HCT116 (cell line): ENCODE measurements at regions not wholly inside any gene's neighbourhood (a gene's known extent, or its start where the extent isn't known, plus 50 kb on each side); places are given as distances from the start of the nearest gene placed in this dataset.

Experiments used
- ATAC-seq: fragments of 200-7000 bp; cut with Tn5 transposase; 2 replicates; pipeline ENCODE4 v1.9.1; 2020; ENCODE audit warnings: mild to moderate bottlenecking, moderate library complexity
- BruUV-seq: library from RNA; stranded (reverse); fragments of 400-500 nt; replicated peaks from 2 replicates; lab custom pipeline; 2021; lab: Mats Ljungman, UMichigan
- CTCF ChIA-PET: fragments of 300-600 bp; sonication (Branson Sonifier 250); formaldehyde crosslinking; loops from one replicate; lab custom pipeline; 2021; ENCODE audit warnings: antibody characterized with exemption; lab: Charles Lee
- POLR2A ChIA-PET: fragments of 300-600, 350-600 bp; sonication (Branson Sonifier 250); formaldehyde crosslinking; loops from one replicate; lab custom pipeline; 2021; ENCODE audit warnings: antibody characterized with exemption; lab: Charles Lee
- RAD21 ChIA-PET, 2 experiments: fragments of 300-600 bp; sonication (Branson Sonifier 250); formaldehyde crosslinking; loops; one replicate each; lab custom pipeline; 2023; ENCODE audit warnings: low total read pairs in 2 of 2; ENCODE audit not compliant: uncharacterized antibody in 2 of 2, unreplicated experiment in 2 of 2, low non-redundant PET in 1 of 2; lab: Charles Lee
- DNase-seq: peaks from one replicate; pipeline ENCODE4 v3.0.0-alpha.2; 2010; ENCODE audit warnings: low read depth, low spot score
- H2AFZ ChIP-seq: fragments of 200-600 bp; shearing (Covaris generic), sonication (generic); 2 replicates; pipeline ENCODE4 v1.6.1; 2017; ENCODE audit warnings: low read depth, mixed run types, mixed read lengths, antibody characterized with exemption, low read length; ENCODE audit not compliant: poor library complexity, severe bottlenecking
- H3K27ac ChIP-seq: 2 replicates; pipeline ENCODE4 v1.5.1; 2012; ENCODE audit warnings: low read depth, low read length
- H3K27me3 ChIP-seq: fragments of 200-600 bp; sonication (generic); 2 replicates; pipeline ENCODE4 v1.6.1; 2016; ENCODE audit warnings: mixed run types, low read length, mixed read lengths; ENCODE audit not compliant: insufficient read depth
- H3K36me3 ChIP-seq, 2 experiments: fragments of 200-500 bp in 1 of 2; fragments of 200-600 bp in 1 of 2; sonication (Bioruptor generic) in 1 of 2; sonication (generic) in 1 of 2; 2 replicates each; pipeline versions ENCODE4 v1.5.1 to v1.6.1; 2014 to 2016; ENCODE audit warnings: low read length in 2 of 2, inconsistent platforms in 1 of 2, mixed read lengths in 1 of 2, mixed run types in 1 of 2; ENCODE audit not compliant: insufficient read depth in 2 of 2, control insufficient read depth in 1 of 2
- H3K4me1 ChIP-seq, 2 experiments: fragments of 200-600 bp in 1 of 2; sonication (generic) in 1 of 2; 2 replicates each; pipeline versions ENCODE4 v1.5.1 to v1.6.1; 2012 to 2017; ENCODE audit warnings: low read length in 2 of 2, inconsistent platforms in 1 of 2, mild to moderate bottlenecking in 1 of 2, mixed read lengths in 1 of 2, mixed run types in 1 of 2, moderate library complexity in 1 of 2; ENCODE audit not compliant: insufficient read depth in 2 of 2, control insufficient read depth in 1 of 2
- H3K4me2 ChIP-seq: fragments of 200-600 bp; sonication (generic); 2 replicates; pipeline ENCODE4 v1.6.1; 2017; ENCODE audit warnings: mixed run types, low read length, mixed read lengths
- H3K4me3 ChIP-seq, 2 experiments: fragments of 200-600 bp in 1 of 2; sonication (generic) in 1 of 2; replicated peaks in 1 of 2; 2 replicates each; pipeline ENCODE4 v1.5.1; 2011 to 2016; ENCODE audit warnings: low read length in 2 of 2, control low read depth in 1 of 2, low read depth in 1 of 2, mild to moderate bottlenecking in 1 of 2, mixed read lengths in 1 of 2, mixed run types in 1 of 2
- H3K79me2 ChIP-seq: fragments of 200-600 bp; sonication (generic); 2 replicates; pipeline ENCODE4 v1.6.1; 2017; ENCODE audit warnings: mild to moderate bottlenecking, mixed run types, low read length, moderate library complexity, mixed read lengths; ENCODE audit not compliant: insufficient read depth
- H3K9ac ChIP-seq: fragments of 200-600 bp; sonication (generic); 2 replicates; pipeline ENCODE4 v1.6.1; 2016; ENCODE audit warnings: low read length, mixed read lengths
- H3K9me2 ChIP-seq: fragments of 200-600 bp; sonication (generic), shearing (Covaris generic); 2 replicates; pipeline ENCODE4 v1.6.1; 2017; ENCODE audit warnings: mixed run types, mild to moderate bottlenecking, moderate library complexity; ENCODE audit not compliant: insufficient read depth
- H3K9me3 ChIP-seq, 2 experiments: fragments of 200-500 bp in 1 of 2; fragments of 200-600 bp in 1 of 2; sonication (Bioruptor generic) in 1 of 2; sonication (generic) in 1 of 2; 2 replicates each; pipeline ENCODE4 v1.6.1; 2014 to 2017; ENCODE audit warnings: low read length in 2 of 2, mixed read lengths in 2 of 2, inconsistent platforms in 1 of 2, low read depth in 1 of 2, mild to moderate bottlenecking in 1 of 2, mixed run types in 1 of 2, moderate library complexity in 1 of 2; ENCODE audit not compliant: control insufficient read depth in 1 of 2, insufficient read depth in 1 of 2
- H4K20me1 ChIP-seq: fragments of 200-600 bp; sonication (generic), shearing (Covaris generic); 2 replicates; pipeline ENCODE4 v1.6.1; 2017; ENCODE audit warnings: mixed run types, mild to moderate bottlenecking, moderate library complexity; ENCODE audit not compliant: insufficient read depth
- ATF3 ChIP-seq: IDR thresholded peaks from 2 replicates; pipeline ENCODE4 v1.6.1; 2012
- CBX3 ChIP-seq: IDR thresholded peaks from 2 replicates; pipeline ENCODE4 v1.6.1; 2012; ENCODE audit warnings: low read depth
- CEBPB ChIP-seq: IDR thresholded peaks from 2 replicates; pipeline ENCODE4 v1.6.1; 2012; ENCODE audit warnings: low read depth
- EZH2 ChIP-seq: fragments of 200-600 bp; sonication (generic); IDR thresholded peaks from 2 replicates; pipeline ENCODE4 v1.6.1; 2017; ENCODE audit warnings: antibody characterized with exemption, mixed run types
- FOSL1 ChIP-seq: IDR thresholded peaks from 2 replicates; pipeline ENCODE4 v1.6.1; 2012; ENCODE audit warnings: low read depth
- JUND ChIP-seq: IDR thresholded peaks from 2 replicates; pipeline ENCODE4 v1.6.1; 2012
- MAX ChIP-seq: IDR thresholded peaks from 2 replicates; pipeline ENCODE4 v1.6.1; 2012
- RAD21 ChIP-seq: IDR thresholded peaks from 2 replicates; pipeline ENCODE4 v1.6.1; 2012; ENCODE audit warnings: low read depth, mild to moderate bottlenecking
- SIN3A ChIP-seq: IDR thresholded peaks from 2 replicates; pipeline ENCODE4 v1.6.1; 2012; ENCODE audit warnings: low read depth
- ZBTB33 ChIP-seq: IDR thresholded peaks from 2 replicates; pipeline ENCODE4 v1.6.1; 2011; ENCODE audit warnings: mild to moderate bottlenecking, low read length, moderate library complexity; ENCODE audit not compliant: insufficient replicate concordance; ENCODE audit errors: extremely low read depth
- ZNF274 ChIP-seq: fragments of 200-500 bp; sonication (Bioruptor generic); IDR thresholded peaks from 2 replicates; pipeline ENCODE4 v1.6.1; 2014; ENCODE audit warnings: mild to moderate bottlenecking, low read depth, low read length, inconsistent platforms
- intact Hi-C: fragments of 100-400 bp; cut with micrococcal nuclease; formaldehyde crosslinking; loops from 2 replicates; pipeline ENCODE4 v1.10.0; 2022

- no peak for DNase-seq
- Histone ChIP-seq H2AFZ (no peak overlapping the region), H3K36me3 (no peaks in the 10 kb centered on the region), H3K9me2 (no peaks in the 10 kb centered on the region), H3K4me3 (no peak overlapping the region), H3K79me2 (no peaks in the 10 kb centered on the region), H3K9me3 (no peaks in the 10 kb centered on the region), H4K20me1 (no peaks in the 10 kb centered on the region), H3K27me3 (no peaks in the 10 kb centered on the region), H3K4me2 (no peak overlapping the region), H3K27ac (no peak overlapping the region), H3K4me1 (peaks cover 0 to 12% of the 10 kb centered on the region in 2 experiments; a peak in 2 of 4 replicates), H3K9ac (no peak overlapping the region)
- TF ChIP-seq CEBPB (no peak), FOSL1 (no peak), JUND (no peak), ATF3 (no peak), RAD21 (no peak), MAX (no peak), ZBTB33 (no peak), SIN3A (no peak), CBX3 (no peak), ZNF274 (no peak), EZH2 (no peak)
- RAD21 ChIA-PET = no interaction called here
- CTCF ChIA-PET = no interaction called here
- intact Hi-C loops = no loop called here
- no peak for ATAC-seq
- POLR2A ChIA-PET = no interaction called here
- no TSS peak for BruUV-seq
Measured at GRCh38 chr2:120622159-120622869, 113.4 kb upstream of the GLI2 start.
